Duodenal mucosa (tissue), 2 donors: ENCODE measurements at regions not wholly inside any gene's neighbourhood (a gene's known extent, or its start where the extent isn't known, plus 50 kb on each side); places are given as distances from the start of the nearest gene placed in this dataset.

ENCODE experiments used
- H3K27ac ChIP-seq: one replicate; pipeline ENCODE4 v1.7.0; 2013; ENCODE audit warnings: low read depth, low read length
- H3K27me3 ChIP-seq, 2 donors: one replicate each; pipeline ENCODE4 v1.7.0; 2013; ENCODE audit warnings: low read length in 2 of 2, control low read depth in 1 of 2; ENCODE audit not compliant: insufficient read depth in 2 of 2, control insufficient read depth in 1 of 2
- H3K36me3 ChIP-seq, 2 donors: one replicate each; pipeline ENCODE4 v1.7.0; 2013; ENCODE audit warnings: low read length in 2 of 2, control low read depth in 1 of 2; ENCODE audit not compliant: insufficient read depth in 2 of 2, control insufficient read depth in 1 of 2
- H3K4me1 ChIP-seq, 2 donors: one replicate each; pipeline ENCODE4 v1.7.0; 2013; ENCODE audit warnings: low read length in 2 of 2, control low read depth in 1 of 2; ENCODE audit not compliant: insufficient read depth in 2 of 2, control insufficient read depth in 1 of 2
- H3K4me3 ChIP-seq, 2 donors: one replicate each; pipeline ENCODE4 v1.7.0; 2013; ENCODE audit warnings: low read length in 2 of 2, low read depth in 1 of 2
- H3K9ac ChIP-seq, 2 donors: one replicate each; pipeline ENCODE4 v1.7.0; 2013; ENCODE audit warnings: low read length in 2 of 2, low read depth in 1 of 2
- H3K9me3 ChIP-seq, 2 donors: one replicate each; pipeline ENCODE4 v1.7.0; 2013; ENCODE audit warnings: low read length in 2 of 2, control low read depth in 1 of 2; ENCODE audit not compliant: control insufficient read depth in 1 of 2

GRCh38 chr1:187951817-187952216 is 1123.1 kb downstream of the PLA2G4A start:
- Histone ChIP-seq H3K4me3 (no peak overlapping the region), H3K36me3 (no peaks in the 10 kb centered on the region), H3K9me3 (peaks cover 9 to 10% of the 10 kb centered on the region in 2 donors), H3K9ac (no peak overlapping the region), H3K27ac (no peak overlapping the region), H3K27me3 (no peaks in the 10 kb centered on the region), H3K4me1 (no peaks in the 10 kb centered on the region)

DNA sequence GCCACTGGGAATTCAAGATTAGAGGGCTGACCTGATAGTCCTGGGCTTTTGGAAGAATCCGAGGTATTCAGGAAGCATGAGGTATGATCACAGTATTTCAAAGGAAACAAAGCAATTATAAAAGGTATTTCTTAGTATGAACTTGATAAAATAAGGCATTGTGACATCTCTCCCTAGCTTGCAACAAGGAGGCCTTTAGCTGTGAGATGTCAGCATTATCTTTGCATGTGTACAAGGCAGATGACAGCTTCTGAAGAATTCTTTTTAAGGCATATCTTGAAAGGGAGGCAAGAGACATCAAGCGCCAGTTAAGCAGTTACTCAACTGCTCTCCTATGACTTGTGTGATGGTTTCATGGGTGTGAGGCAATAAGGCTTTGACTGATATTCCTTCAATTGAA is 1123.7 kb downstream of the PLA2G4A start:
- no peak overlapping the region for H3K4me3 ChIP-seq
- no peaks in the 10 kb centered on the region for H3K27me3 ChIP-seq
- H3K4me1 ChIP-seq = no peaks in the 10 kb centered on the region
- H3K36me3 ChIP-seq = no peaks in the 10 kb centered on the region
- H3K9ac ChIP-seq = no peak overlapping the region
- no peak overlapping the region for H3K27ac ChIP-seq
- H3K9me3 ChIP-seq = peaks cover 4 to 10% of the 10 kb centered on the region in 2 donors

- Histone ChIP-seq H3K27me3 (no peaks in the 10 kb centered on the region), H3K27ac (no peak overlapping the region)
Measured at GRCh38 chr1:187956975-187957374, 1128.2 kb downstream of the PLA2G4A start.

DNA sequence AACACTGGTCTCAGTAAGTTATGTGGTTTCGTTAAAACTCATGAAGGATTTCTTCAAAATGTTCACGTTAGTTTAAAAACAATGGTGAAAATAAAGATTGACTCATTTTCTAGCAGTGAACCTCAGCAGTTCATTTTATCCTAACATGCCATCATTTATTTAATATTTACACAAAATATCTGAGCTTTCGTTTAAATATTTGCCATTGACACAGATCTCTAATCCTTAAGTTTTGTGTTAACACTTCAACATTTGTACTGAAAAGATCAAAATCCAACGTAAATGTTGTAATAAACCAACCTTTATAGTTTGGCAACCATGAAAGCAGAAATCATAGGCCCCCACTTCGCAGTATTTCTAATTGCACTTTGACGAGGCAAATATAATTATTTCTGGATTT is 1129.5 kb downstream of the PLA2G4A start:
- Histone ChIP-seq H3K9ac (no peak overlapping the region), H3K4me3 (no peak overlapping the region), H3K9me3 (peaks cover 0 to 2% of the 10 kb centered on the region in 2 donors), H3K27ac (no peak overlapping the region), H3K36me3 (no peaks in the 10 kb centered on the region), H3K27me3 (no peaks in the 10 kb centered on the region), H3K4me1 (no peaks in the 10 kb centered on the region)

More at GRCh38 chr1:187956975-187957374, 1128.2 kb downstream of the PLA2G4A start:
- Histone ChIP-seq H3K4me3 (no peak overlapping the region), H3K9ac (no peak overlapping the region), H3K9me3 (peaks cover 2 to 10% of the 10 kb centered on the region in 2 donors), H3K4me1 (no peaks in the 10 kb centered on the region), H3K36me3 (no peaks in the 10 kb centered on the region)

GRCh38 chr1:187959062-187959461 is 1130.3 kb downstream of the PLA2G4A start:
- no peak overlapping the region for H3K9ac ChIP-seq
- no peak overlapping the region for H3K27ac ChIP-seq
- H3K27me3 ChIP-seq = no peaks in the 10 kb centered on the region
- peaks cover 0 to 2% of the 10 kb centered on the region in 2 donors for H3K9me3 ChIP-seq
- no peaks in the 10 kb centered on the region for H3K36me3 ChIP-seq
- H3K4me3 ChIP-seq = no peak overlapping the region
- no peaks in the 10 kb centered on the region for H3K4me1 ChIP-seq

DNA sequence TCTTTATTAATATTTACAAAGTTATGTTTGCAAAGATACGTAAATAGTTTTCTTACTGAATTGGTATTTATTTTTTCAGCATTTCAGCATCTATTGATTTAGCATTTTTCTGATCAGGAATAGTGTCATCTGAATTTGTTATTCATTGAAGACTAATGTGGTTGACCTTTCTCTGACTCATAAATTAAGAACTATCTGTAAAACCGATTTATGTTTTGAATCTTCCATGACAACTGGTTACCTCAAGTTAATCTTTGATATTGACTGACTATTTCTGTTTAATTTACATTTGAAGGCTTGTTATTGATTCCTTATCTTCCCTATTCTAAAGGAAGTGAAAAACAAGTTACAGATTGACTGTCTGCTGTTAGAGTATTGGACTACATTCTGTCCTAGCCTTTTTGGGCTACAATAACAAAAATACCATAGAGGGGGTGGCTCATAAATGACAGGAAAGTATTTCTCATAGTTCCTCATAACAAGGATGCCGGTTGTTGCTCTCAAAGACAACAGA is 1131.4 kb downstream of the PLA2G4A start:
- no peaks in the 10 kb centered on the region for H3K27me3 ChIP-seq
- H3K27ac ChIP-seq = no peak overlapping the region
- no peak overlapping the region for H3K9ac ChIP-seq
- no peaks in the 10 kb centered on the region for H3K9me3 ChIP-seq
- H3K36me3 ChIP-seq = no peaks in the 10 kb centered on the region
- no peak overlapping the region for H3K4me3 ChIP-seq
- H3K4me1 ChIP-seq = no peaks in the 10 kb centered on the region

DNA sequence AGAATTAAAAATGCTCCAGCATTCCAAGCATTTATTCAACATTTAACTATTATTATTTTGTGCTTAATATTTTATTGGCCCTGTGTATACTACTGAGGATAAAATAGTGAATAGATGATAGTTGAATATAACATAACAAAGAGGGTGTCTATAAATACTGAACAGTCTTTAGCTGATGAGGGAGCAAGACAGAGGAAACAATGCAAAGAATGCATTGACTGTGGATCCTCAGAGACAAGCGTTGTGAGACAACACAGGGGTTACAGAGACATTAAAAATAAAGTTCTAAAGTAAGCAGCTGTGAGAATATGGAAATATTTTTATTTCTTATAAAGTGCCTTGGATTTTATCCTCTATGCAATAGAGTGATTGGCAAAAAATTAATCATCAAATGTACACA is 1133.1 kb downstream of the PLA2G4A start:
- H3K4me1 ChIP-seq = no peaks in the 10 kb centered on the region
- no peaks in the 10 kb centered on the region for H3K27me3 ChIP-seq
- no peaks in the 10 kb centered on the region for H3K36me3 ChIP-seq
- H3K9me3 ChIP-seq = no peaks in the 10 kb centered on the region
- no peak overlapping the region for H3K4me3 ChIP-seq
- H3K9ac ChIP-seq = no peak overlapping the region
- no peak overlapping the region for H3K27ac ChIP-seq

DNA sequence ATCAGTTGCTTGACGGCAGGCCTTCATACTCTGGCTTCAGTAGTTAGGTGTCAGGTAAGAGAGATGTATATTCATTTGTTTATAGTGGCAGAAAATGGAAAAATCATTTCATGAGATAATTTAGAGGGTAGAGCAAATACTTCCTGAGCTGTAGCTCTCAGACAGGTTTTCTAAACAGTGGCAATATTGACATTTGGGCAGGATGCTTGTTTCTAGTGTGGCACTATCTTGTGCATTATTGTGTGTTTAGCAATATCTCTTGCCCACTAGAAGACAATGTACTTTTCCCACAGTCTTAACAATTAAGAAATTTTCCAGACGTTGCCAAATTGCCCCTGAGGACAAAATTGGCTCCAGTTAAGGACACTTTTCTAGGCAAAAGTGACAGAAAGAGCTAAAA is 1143.1 kb downstream of the PLA2G4A start:
- Histone ChIP-seq H3K4me1 (no peaks in the 10 kb centered on the region), H3K4me3 (no peak overlapping the region), H3K27me3 (no peaks in the 10 kb centered on the region), H3K9me3 (no peaks in the 10 kb centered on the region), H3K36me3 (no peaks in the 10 kb centered on the region), H3K27ac (no peak overlapping the region), H3K9ac (no peak overlapping the region)

DNA sequence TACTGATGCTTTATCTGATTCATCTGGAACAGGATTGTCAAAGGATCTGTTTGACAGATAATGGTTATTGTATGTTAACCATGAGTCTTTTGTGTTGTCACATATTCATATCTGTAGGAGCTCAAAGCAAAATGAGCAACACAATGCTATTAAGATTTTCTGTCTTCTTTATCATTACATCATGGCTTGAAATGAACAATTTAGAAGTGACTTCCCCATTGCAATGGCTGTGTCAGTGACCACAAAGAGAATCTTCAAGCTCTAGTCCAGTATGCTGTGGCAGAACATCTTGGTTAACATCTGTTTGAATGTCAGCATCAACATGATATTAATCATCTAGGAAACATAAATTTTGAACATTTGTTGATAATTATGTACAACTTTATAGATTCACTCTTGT is 1148.5 kb downstream of the PLA2G4A start:
- no peak overlapping the region for H3K4me3 ChIP-seq
- H3K27me3 ChIP-seq = no peaks in the 10 kb centered on the region
- H3K27ac ChIP-seq = no peak overlapping the region
- no peak overlapping the region for H3K9ac ChIP-seq
- H3K4me1 ChIP-seq = no peaks in the 10 kb centered on the region
- H3K9me3 ChIP-seq = no peaks in the 10 kb centered on the region
- no peaks in the 10 kb centered on the region for H3K36me3 ChIP-seq

- Histone ChIP-seq H3K9me3 (no peaks in the 10 kb centered on the region), H3K36me3 (no peaks in the 10 kb centered on the region), H3K27me3 (no peaks in the 10 kb centered on the region), H3K27ac (no peak overlapping the region), H3K9ac (no peak overlapping the region), H3K4me1 (no peaks in the 10 kb centered on the region), H3K4me3 (no peak overlapping the region)
Measured at GRCh38 chr1:187985145-187985896, 1156.6 kb downstream of the PLA2G4A start.
